Stomach (tissue), 4 donors: ENCODE measurements at regions not wholly inside any gene's neighbourhood (a gene's known extent, or its start where the extent isn't known, plus 50 kb on each side); places are given as distances from the start of the nearest gene placed in this dataset.

ENCODE experiments used
- EP300 ChIP-seq: sonication (generic); formaldehyde crosslinking; IDR thresholded peaks from one replicate; pipeline ENCODE4 v1.6.1; 2017; ENCODE audit warnings: antibody characterized with exemption
- POLR2A ChIP-seq, 4 donors: fragments of 450-650 bp; IDR thresholded peaks; one replicate each; pipeline ENCODE4 v1.6.1; 2016; ENCODE audit warnings: antibody characterized with exemption in 4 of 4, control low read depth in 2 of 4, mild to moderate bottlenecking in 1 of 4, moderate library complexity in 1 of 4
- POLR2AphosphoS5 ChIP-seq, 3 donors: sonication (generic); formaldehyde crosslinking; IDR thresholded peaks; one replicate each; pipeline ENCODE4 v1.6.1; 2016; ENCODE audit warnings: antibody characterized with exemption in 3 of 3
- TF ChIP-seq, protein P1 (sequence below), 7 experiments: fragments of 450-650 bp in 4 of 7; fragments of 200-600 bp in 3 of 7; sonication (generic) in 3 of 7; IDR thresholded peaks; one replicate each; pipeline ENCODE4 v1.5.1; 2016 to 2019; ENCODE audit warnings: antibody characterized with exemption in 7 of 7, control low read depth in 2 of 7, mild to moderate bottlenecking in 1 of 7

DNA sequence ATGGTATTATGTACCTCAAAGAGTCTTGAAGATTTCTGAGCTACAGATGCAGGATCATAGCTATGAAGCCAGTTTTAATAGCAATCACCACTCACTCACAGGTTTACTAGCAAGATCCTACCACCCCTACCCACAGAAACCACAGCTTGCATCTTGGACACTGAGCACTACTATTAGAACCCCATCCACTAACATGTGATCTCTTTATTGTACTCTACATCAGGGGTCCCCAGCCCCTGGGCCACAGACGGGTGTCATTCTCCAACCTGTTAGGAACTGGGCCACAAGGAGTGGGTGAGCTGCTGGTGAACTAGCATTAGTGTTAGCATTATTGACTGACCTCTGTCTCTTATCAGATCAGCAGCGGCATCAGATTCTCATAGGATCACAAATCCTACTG is 844.8 kb upstream of the CHORDC1 start:
- TF ChIP-seq, protein P1, sequence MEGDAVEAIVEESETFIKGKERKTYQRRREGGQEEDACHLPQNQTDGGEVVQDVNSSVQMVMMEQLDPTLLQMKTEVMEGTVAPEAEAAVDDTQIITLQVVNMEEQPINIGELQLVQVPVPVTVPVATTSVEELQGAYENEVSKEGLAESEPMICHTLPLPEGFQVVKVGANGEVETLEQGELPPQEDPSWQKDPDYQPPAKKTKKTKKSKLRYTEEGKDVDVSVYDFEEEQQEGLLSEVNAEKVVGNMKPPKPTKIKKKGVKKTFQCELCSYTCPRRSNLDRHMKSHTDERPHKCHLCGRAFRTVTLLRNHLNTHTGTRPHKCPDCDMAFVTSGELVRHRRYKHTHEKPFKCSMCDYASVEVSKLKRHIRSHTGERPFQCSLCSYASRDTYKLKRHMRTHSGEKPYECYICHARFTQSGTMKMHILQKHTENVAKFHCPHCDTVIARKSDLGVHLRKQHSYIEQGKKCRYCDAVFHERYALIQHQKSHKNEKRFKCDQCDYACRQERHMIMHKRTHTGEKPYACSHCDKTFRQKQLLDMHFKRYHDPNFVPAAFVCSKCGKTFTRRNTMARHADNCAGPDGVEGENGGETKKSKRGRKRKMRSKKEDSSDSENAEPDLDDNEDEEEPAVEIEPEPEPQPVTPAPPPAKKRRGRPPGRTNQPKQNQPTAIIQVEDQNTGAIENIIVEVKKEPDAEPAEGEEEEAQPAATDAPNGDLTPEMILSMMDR (IDR thresholded peaks at IDR 0.05), result no peak
- no peak for TF ChIP-seq EP300
- no peak for TF ChIP-seq POLR2AphosphoS5 (IDR thresholded peaks at IDR 0.05)
- TF ChIP-seq POLR2A (IDR thresholded peaks at IDR 0.05), result no peak
